GM21447 (cell line): ENCODE measurements at regions not wholly inside any gene's neighbourhood (a gene's known extent, or its start where the extent isn't known, plus 50 kb on each side); places are given as distances from the start of the nearest gene placed in this dataset.

Experiments used
- ATAC-seq: cut with Tn5 transposase; IDR thresholded peaks from one replicate; pipeline ENCODE4 v1.9.1; 2021; ENCODE audit not compliant: unreplicated experiment

- ATAC-seq = no peak
These were observed 969.9 kb upstream of the EPHA7 start for GRCh38 chr6:94389218-94389617.

DNA sequence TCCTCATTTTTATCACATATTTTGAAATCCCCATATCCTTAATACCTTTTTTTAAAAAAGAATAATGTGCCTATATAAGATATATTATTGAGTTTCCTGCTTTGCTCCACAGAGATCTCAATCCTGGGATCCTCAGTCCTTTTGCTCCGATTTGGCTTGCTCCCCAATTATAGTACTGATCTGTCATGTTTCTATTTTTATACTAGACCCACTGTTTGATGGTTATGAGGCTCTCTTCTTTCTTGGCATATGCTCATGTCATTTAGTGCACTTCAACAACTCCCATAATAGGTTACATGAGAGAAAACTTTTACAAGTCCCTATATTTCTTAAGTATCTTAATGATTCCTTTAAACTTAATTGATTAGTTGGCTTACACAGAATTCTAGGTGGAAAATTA lies 958.5 kb upstream of the EPHA7 start:
- ATAC-seq = no peak

DNA sequence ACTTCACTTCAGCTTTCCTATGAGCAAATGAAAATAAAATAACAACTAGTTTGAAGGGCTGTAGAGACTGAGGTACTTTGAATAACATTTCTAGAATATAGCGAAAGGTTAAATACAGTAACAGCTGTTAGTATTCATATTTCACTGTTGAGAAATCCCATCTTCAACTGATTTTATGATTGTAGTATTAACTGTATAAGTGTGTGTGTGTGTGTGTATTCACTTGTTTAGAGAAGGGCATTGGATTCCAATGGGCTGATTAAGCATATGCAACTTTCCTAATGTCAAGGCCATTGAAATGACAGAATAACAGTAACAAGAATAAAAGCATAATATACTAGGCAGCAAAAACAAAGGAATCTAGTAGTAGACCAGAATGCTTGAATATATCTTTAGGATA lies 957.5 kb upstream of the EPHA7 start:
- no peak for ATAC-seq

DNA sequence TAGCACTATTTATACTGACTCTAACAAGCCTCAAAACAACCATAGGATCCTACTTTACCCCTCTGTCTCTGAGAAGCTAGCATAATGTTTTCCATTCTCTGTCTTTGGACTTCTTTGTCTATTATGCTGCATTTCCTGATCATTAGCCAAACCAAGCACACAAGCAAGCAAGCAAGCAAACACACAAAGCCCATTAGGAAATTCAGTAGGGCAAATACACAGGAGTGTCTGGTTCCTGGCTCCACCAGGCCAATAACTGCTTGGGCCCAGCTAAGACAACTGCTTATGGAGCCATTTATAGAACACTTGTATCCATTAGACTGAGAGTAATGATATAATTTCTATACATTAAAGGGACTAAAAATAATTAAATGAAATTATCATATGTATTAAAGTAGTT lies 952.9 kb upstream of the EPHA7 start:
- ATAC-seq = no peak

DNA sequence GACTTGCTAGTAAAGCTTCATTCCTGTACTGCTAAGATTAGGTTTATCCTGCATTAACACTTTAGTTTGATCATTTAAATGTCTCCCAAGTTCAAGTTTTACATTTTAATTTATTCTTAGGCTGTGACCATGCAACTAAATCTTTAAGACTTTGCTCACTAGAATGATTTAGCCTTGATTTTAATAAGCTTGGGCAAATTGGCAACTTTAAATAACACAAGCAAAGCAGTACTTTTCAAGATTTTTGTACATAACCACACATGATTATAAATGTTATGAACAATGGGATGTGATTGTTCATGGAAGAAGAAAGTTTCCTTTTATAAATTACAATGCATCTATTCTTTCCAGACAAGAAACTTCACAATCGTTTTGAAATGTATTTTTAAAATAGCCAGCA lies 948.0 kb upstream of the EPHA7 start:
- ATAC-seq = no peak

DNA sequence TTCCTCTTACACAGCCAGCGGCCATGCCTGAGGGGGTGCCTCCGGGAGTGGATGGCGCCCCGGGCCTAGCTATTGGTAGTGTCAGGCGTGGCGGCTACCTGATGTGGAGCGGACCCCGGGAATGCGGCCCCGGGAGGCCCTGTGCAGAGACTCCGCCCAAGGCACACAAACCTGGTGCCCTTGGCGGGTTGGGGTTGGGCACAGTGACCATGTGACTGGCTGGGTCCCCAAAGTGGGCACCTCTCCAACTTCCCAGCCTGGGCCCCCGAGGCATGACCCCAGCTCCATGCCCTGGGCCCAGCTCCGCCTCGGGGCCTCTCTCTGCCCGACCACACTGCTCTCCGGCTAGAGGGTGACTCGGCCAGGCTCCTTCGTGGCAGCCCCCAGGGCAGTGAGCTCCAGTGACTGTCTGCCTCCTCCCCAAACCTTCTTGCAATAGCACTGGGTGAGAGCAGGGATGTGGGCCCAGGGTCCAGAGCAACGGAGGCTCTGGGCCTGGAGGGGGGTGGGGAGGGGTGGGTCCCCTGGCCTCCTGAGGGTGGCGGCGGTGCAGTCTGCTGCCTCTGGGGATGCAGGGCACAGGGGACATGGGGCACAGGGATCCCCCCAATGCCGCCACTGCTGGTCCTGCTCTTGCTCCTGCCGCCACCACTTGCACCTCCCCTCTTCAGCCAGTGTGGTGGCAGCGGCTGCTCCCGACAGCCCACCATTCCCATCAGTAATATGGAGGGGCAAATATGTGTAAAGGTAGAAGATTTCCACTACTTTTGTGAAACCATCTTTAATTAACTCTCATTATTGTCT lies 942.9 kb upstream of the EPHA7 start:
- ATAC-seq = no peak

GRCh38 chr6:94361304-94362060 lies 942.1 kb upstream of the EPHA7 start:
- ATAC-seq = no peak

DNA sequence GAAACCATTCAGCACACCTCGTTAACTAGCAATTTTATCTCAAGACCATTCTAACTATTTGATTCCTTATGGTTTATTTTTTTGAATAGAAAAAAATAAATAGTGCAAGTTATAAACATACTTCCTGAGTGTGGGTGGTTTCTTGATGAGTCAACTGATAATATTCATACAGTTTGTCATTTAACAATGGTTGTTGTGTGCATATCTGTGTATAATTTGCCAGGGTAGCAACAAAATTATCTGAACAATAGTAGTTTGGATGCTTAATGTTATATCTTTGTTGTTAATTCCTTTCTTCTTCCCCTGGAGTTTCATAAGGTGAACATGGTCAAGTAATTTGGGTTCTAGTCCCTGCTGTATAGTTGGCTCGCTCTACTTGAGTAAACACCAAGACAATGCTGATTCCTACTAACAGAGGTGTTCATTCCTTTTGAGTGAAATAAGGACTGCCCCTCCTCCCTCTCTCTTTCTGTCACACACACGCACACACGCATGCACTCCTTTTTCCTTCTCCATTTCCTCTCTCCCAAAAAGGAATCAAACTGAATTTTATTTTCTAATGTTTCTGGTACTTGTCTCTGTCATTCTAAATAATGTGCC lies 938.1 kb upstream of the EPHA7 start:
- ATAC-seq = no peak

- ATAC-seq = no peak
These were observed 931.5 kb upstream of the EPHA7 start for GRCh38 chr6:94350833-94351232.

DNA sequence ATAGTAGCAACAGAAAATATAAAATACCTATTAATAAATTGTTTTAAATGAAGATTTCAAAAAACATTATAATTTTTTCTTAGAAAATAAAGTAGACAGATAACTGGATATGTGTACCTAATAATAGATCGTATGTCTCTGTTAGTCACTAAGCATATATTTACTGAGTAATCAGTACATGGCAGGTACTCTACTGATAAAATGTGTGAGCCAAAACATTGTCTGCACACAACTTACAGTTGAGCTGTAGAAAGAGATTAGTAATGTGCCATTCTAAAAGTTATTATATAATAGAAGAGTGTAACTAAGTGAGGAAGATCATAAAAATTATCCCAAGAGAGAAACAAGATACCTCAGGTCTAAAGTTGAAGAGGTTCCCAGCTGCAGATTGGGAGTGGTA lies 929.9 kb upstream of the EPHA7 start:
- no peak for ATAC-seq

DNA sequence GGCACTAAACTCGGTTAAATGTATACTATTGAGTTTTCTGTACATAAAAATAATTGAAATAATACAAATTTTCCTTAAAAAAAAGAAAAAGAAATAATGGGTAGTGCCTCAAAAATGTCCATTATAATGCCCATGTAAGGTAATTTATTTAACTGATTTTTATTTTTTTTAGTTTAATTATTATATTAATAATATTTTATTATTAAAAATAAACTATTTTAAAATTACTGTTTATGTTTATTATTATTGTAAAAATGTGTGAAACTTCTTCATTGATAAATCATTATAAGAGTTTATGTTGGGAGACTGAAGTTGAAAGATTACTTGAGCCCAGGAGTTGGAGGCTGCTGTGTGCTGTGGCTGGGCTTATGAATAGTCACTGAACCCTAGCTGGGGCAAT lies 925.5 kb upstream of the EPHA7 start:
- no peak for ATAC-seq

GRCh38 chr6:94341173-94341572 lies 921.8 kb upstream of the EPHA7 start:
- no peak for ATAC-seq

GRCh38 chr6:94323853-94324252 lies 904.5 kb upstream of the EPHA7 start:
- no peak for ATAC-seq

- no peak for ATAC-seq
These were observed 881.2 kb upstream of the EPHA7 start for GRCh38 chr6:94300424-94301144.

GRCh38 chr6:94289131-94289530 lies 869.8 kb upstream of the EPHA7 start:
- no peak for ATAC-seq

GRCh38 chr6:94278146-94278545 lies 858.8 kb upstream of the EPHA7 start:
- no peak for ATAC-seq

GRCh38 chr6:94272327-94272726 lies 853.0 kb upstream of the EPHA7 start:
- ATAC-seq = no peak

DNA sequence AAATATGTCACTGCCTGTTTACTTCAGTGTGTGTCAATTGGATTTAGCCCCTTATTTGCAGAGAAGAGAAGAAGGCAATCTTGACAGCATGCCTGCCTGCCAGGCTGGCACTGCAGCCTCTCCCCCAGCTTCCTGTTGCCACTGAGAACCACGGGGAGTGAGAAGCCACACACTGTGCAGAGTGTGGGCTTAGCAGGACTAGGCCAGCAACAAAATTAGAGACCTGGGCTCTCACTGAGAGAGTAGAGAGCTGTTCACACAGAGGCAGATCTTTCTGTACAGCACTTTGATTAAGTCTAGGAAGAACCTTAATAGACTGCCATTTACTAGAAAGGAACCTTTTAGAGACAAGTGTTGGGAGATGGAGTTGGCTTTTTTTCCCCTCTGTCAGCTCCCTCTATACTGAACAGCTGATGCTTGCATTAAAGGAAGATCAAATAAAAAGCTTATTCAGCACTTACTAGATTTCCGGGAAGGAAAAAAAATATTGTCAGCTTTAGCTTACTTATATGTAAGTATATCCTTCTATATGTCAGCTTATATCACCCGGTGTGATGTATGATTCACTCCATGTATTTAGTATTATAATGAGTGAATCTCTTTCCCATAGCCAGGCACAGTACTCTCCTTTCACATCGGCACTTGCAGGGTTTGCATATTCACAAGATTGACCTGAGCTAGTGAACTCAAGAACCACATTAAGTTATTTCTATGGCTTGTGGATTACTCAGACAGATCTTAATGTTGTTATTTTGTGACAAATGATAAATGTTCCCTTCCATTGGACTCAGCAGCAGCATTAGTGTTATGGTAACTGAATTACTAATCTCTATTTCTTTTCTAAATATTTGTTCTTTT lies 851.0 kb upstream of the EPHA7 start:
- no peak for ATAC-seq

DNA sequence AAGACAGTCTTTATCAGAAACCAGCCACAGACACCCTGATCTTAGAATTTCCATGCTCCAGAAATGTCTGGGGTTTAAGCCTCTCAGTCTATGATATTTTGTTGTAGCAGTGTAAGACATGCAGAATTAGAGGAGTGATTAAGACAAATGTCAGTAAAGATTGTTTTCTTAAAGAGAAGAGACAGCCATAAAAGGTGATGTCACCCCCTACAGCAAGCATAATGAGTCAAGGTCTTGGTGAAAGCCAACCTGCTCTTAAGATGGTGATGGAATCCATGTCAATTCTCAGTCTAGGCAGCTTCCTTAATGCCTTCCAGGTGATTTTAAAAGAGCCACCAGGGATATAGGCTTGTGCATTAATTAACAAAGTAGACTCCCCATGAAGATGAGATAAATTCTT lies 849.9 kb upstream of the EPHA7 start:
- ATAC-seq = no peak

DNA sequence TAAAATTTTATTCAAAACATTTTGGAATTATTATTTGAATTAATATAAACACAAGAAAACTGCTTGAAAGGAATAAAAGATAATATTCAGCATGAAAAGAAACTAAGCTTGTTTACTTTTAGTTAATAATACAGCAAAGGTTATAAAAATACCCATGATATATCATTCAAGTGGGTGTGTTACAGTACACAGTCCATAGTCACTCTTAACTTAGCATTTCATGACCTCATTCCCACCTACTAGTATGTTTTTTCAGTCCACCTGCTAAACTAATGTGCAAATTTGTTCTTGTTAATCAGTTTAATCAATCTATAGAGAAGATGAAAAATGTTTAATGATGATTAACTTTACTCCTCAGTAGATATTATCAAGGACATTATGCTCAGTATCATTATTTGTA lies 841.4 kb upstream of the EPHA7 start:
- ATAC-seq = no peak

GRCh38 chr6:94254689-94255088 lies 835.3 kb upstream of the EPHA7 start:
- ATAC-seq = no peak
